GM21526 (cell line): ENCODE measurements at regions not wholly inside any gene's neighbourhood (a gene's known extent, or its start where the extent isn't known, plus 50 kb on each side); places are given as distances from the start of the nearest gene placed in this dataset.

ENCODE experiments used
- ATAC-seq: cut with Tn5 transposase; IDR thresholded peaks from one replicate; pipeline ENCODE4 v1.9.1; 2021; ENCODE audit warnings: moderate library complexity; ENCODE audit not compliant: unreplicated experiment, low FRiP score

GRCh38 chr6:104134876-104135275 lies 724.8 kb downstream of the HACE1 start:
- ATAC-seq, result no peak

- no peak for ATAC-seq
Measured at GRCh38 chr6:104130343-104130742, 729.4 kb downstream of the HACE1 start.

- ATAC-seq, result no peak
Measured at GRCh38 chr6:104126315-104127005, 733.3 kb downstream of the HACE1 start.

- ATAC-seq, result no peak
Measured at GRCh38 chr6:104123227-104123626, 736.5 kb downstream of the HACE1 start.

- ATAC-seq, result no peak
Measured at GRCh38 chr6:104118274-104118673, 741.4 kb downstream of the HACE1 start.

GRCh38 chr6:104109806-104110205 lies 749.9 kb downstream of the HACE1 start:
- ATAC-seq, result no peak

- no peak for ATAC-seq
Measured at GRCh38 chr6:104108634-104109033, 751.1 kb downstream of the HACE1 start.

GRCh38 chr6:104095661-104096416 lies 763.9 kb downstream of the HACE1 start:
- ATAC-seq, result no peak

- ATAC-seq, result no peak
Measured at GRCh38 chr6:104087765-104088164, 772.0 kb downstream of the HACE1 start.

GRCh38 chr6:104068281-104068680 lies 791.4 kb downstream of the HACE1 start:
- no peak for ATAC-seq

GRCh38 chr6:104064876-104065275 lies 794.8 kb downstream of the HACE1 start:
- ATAC-seq, result no peak

- no peak for ATAC-seq
Measured at GRCh38 chr6:104050455-104050854, 809.3 kb downstream of the HACE1 start.

- no peak for ATAC-seq
Measured at GRCh38 chr6:104046426-104046825, 813.3 kb downstream of the HACE1 start.

GRCh38 chr6:104031346-104031745 lies 828.4 kb downstream of the HACE1 start:
- no peak for ATAC-seq

- no peak for ATAC-seq
Measured at GRCh38 chr6:104022126-104022525, 837.6 kb downstream of the HACE1 start.

GRCh38 chr6:104019075-104019753 lies 840.5 kb downstream of the HACE1 start:
- ATAC-seq, result no peak

- ATAC-seq, result no peak
Measured at GRCh38 chr6:104017410-104018381, 842.0 kb downstream of the HACE1 start.

GRCh38 chr6:104014163-104014959 lies 845.4 kb downstream of the HACE1 start:
- ATAC-seq, result no peak

GRCh38 chr6:104013312-104013971 lies 846.3 kb downstream of the HACE1 start:
- ATAC-seq, result no peak
